ENCODE measurements at regions not wholly inside any gene's neighbourhood (a gene's known extent, or its start where the extent isn't known, plus 50 kb on each side); places are given as distances from the start of the nearest gene placed in this dataset.

DNA sequence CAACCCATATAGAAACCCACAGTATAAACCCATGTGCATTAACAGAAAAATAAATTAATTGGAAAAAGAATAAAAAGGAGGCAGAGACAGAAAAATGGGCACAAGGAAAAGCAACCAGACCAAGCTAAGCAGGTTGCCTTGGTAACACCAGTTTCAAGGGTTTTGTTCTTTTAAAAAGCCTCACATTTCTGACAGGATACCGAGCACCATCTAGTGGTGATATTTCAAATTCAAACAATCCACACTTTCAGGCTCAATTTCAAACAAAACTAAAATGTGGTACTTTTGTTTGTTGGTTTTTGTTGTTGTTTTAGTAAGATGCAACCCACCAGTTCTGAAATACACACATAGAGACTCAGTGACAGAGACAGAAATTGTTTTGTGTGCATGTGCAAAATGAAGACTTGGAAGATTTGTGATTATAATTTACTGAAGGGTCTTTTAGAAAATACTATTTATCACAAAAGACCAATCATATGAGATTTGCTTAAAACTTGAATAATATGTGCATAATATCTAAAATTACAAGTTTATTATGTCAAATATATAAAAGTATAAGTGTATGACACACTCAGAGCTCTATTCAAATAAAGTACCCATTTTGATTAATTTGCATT, 318.2 kb downstream of the SLCO4C1 start:
- TF ChIP-seq, protein P1, sequence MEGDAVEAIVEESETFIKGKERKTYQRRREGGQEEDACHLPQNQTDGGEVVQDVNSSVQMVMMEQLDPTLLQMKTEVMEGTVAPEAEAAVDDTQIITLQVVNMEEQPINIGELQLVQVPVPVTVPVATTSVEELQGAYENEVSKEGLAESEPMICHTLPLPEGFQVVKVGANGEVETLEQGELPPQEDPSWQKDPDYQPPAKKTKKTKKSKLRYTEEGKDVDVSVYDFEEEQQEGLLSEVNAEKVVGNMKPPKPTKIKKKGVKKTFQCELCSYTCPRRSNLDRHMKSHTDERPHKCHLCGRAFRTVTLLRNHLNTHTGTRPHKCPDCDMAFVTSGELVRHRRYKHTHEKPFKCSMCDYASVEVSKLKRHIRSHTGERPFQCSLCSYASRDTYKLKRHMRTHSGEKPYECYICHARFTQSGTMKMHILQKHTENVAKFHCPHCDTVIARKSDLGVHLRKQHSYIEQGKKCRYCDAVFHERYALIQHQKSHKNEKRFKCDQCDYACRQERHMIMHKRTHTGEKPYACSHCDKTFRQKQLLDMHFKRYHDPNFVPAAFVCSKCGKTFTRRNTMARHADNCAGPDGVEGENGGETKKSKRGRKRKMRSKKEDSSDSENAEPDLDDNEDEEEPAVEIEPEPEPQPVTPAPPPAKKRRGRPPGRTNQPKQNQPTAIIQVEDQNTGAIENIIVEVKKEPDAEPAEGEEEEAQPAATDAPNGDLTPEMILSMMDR (conservative IDR thresholded peaks at IDR 0.05; ENCODE audit: low read length): peak; percentile 56
- TF ChIP-seq EZH2phosphoT487 (IDR thresholded peaks at IDR 0.05; ENCODE audit: borderline replicate concordance): no peak
